ENCODE measurements at regions not wholly inside any gene's neighbourhood (a gene's known extent, or its start where the extent isn't known, plus 50 kb on each side); places are given as distances from the start of the nearest gene placed in this dataset.

- H3K27ac ChIP-seq: no peak overlapping the region
- no peak for DNase-seq (ENCODE audit: low read depth, low spot score)
These were observed 236.3 kb upstream of the MKI67 start for GRCh38 chr10:128362514-128362913.

DNA sequence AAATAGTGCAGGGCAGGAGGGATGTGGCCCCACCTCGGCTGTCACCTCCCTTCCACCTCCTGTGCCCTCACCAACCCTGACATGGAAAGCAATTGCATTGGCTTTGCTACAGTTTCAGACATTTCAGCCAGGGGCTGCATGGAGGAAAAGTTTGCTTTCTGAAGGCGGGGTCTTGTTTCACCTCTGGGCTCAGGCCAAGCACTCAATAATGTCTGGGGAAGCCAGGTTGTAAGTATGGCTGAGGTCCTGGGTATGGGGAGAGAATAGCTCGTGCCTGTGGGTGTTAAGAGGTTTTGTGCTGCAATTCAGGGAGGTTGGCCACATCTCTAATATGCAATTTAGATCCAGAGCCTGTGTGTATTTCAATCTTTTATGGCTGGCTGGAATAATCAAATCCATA is 238.4 kb upstream of the MKI67 start:
- DNase-seq (ENCODE audit: low read depth, low spot score): no peak
- H3K27ac ChIP-seq: no peak overlapping the region

- H3K27ac ChIP-seq: no peak overlapping the region
- DNase-seq (ENCODE audit: low read depth, low spot score): no peak
These were observed 239.0 kb upstream of the MKI67 start for GRCh38 chr10:128365156-128365725.

- no peak overlapping the region for H3K27ac ChIP-seq
- DNase-seq (ENCODE audit: low read depth, low spot score): no peak
These were observed 241.6 kb upstream of the MKI67 start for GRCh38 chr10:128367807-128368206.

- DNase-seq (ENCODE audit: low read depth, low spot score): no peak
- no peak overlapping the region for H3K27ac ChIP-seq
These were observed 243.0 kb upstream of the MKI67 start for GRCh38 chr10:128369101-128369650.

DNA sequence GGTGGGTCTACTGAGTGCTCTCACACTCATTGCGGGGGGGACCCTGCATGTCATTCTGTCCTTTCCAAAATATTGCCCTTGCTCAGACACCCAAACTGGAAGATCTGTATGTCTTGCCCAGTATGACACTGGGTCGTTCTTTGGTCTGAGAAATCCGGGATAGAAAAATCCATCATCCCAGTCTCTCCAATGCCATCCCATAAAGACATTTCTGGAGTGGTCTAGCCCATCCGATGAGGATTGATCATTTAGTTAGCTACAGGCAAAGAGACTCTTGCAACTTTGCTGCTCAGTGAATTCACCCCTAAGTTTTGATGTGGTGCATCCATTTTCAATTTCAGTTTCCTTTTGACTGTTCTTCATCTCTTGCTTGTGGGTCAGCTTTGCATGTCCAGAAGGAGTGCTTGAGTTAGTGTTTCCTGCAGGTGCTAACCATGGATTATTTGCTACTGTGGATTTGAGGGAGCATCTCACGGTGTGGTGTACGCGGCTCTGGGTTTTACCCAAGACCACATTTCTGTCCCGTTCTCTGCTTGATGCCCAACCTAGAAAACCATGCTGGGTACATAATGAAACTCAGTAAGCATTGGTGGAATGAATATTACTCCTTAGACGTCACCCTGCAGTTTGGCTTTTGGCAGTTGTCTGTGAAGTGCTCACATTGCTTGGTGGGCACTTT is 247.0 kb upstream of the MKI67 start:
- no peak for DNase-seq (ENCODE audit: low read depth, low spot score)

DNA sequence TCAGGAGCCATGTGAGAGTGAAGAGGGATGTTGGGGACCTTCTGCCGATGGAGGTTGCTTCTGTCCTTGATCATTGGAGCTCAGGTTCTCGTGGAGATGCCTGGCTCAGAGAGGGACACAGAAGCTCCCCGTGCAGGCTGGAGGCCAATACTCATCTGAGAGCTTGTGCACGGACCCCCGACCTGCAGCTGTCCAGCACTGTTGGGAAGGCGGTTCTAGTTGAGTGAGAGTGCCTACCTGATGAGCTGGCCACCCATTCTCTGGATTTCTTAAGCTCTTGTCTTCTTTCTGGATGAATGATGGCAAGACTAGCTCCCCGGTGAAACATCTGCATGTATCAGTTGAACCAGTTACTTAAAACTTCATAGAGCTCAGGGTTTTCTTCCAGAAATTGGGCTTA is 247.6 kb upstream of the MKI67 start:
- H3K27ac ChIP-seq: no peak overlapping the region
- DNase-seq (ENCODE audit: low read depth, low spot score): no peak

More for the DNA sequence above, 247.0 kb upstream of the MKI67 start:
- no peak overlapping the region for H3K27ac ChIP-seq

- H3K27ac ChIP-seq: no peak overlapping the region
- no peak for DNase-seq (ENCODE audit: low read depth, low spot score)
These were observed 248.9 kb upstream of the MKI67 start for GRCh38 chr10:128375171-128375570.

DNA sequence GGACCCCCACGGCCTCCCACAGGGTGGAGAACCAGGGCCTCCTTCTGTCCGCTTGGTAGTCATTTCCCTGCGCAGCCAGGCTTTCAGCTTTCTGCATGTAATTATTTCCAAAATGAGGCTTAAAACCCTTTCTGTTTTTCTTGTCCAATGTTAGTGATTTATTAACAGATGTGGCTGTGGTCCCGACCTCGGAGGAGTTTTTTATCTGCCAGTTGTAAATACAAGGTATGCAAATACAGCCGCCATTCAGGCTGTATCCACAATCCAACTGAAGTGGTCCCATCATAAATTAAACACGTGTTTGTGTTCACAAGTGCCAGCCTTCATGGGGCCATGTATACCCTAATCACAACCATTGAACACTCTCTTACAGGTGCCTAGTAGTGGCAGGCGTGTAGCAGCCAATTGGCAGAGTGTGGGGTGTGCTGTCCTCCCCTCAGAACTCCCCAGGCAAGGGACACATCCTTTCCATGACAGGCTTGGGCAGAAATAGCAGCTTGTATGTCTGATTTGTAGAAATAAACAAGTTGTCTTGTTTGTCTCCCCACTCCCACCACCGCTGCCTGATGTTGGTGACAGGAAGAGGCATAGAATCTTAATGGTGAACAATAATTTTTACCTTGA is 251.3 kb upstream of the MKI67 start:
- no peak for DNase-seq (ENCODE audit: low read depth, low spot score)
- H3K27ac ChIP-seq: no peak overlapping the region

DNA sequence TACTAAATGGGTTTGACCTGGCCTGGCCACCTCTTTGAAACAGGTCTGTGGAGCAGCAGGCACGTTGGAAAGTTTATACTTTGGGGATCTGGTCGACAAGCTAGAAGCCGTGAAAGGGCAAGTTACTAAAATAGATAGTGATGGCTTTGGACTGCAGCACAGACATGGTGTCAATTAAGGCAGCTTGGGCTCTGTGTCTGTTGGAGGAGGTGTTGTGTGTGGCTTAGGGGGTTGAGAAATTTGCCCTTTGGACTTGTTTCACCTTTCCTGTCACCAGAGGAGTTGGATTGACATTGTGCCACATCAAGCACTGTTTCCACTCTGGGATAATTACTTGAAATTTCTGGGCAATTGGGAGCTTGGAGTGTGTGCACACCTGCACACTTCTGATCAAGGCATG is 251.8 kb upstream of the MKI67 start:
- DNase-seq (ENCODE audit: low read depth, low spot score): no peak
- no peak overlapping the region for H3K27ac ChIP-seq

DNA sequence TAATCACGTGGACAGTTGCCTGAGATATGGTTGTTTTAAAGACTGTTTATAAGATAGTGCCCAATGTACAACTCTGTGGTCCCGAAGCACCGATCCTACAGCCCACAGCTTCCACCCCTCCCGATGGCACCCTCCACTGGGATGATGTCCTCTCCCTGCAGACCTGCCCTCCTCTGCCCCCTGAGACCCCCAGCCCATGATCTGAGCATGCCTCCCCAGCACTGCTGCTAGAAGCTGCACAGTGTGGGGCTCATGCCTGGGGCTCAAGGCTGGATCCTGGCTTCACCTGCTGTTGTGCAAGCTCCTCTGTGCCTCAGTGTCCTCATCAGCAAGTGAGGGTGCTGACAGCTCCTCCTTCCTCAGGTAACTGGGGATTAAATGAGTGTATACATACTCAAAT is 254.7 kb upstream of the MKI67 start:
- H3K27ac ChIP-seq: no peak overlapping the region
- DNase-seq (ENCODE audit: low read depth, low spot score): no peak

GRCh38 chr10:128382225-128382624 is 256.0 kb upstream of the MKI67 start:
- no peak overlapping the region for H3K27ac ChIP-seq
- no peak for DNase-seq (ENCODE audit: low read depth, low spot score)

- no peak for DNase-seq (ENCODE audit: low read depth, low spot score)
- no peak overlapping the region for H3K27ac ChIP-seq
These were observed 258.6 kb upstream of the MKI67 start for GRCh38 chr10:128384831-128385230.

DNA sequence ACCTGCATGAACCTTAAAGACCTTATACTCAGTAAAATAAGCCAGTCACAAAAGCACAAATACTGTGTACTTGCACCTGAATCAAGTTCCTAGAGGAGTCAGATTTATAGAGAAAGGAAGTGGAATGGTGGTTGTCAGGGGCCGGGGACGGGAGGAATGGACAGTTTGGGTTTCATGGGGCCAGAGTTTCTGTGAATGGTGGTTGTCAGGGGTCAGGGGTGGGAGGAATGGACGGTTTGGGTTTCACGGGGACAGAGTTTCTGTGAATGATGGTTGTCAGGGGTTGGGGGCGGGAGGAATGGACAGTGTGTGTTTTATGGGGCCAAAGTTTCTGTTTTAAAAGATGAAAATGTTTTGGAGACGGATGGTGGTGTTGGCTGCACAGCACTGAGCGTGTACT is 260.0 kb upstream of the MKI67 start:
- H3K27ac ChIP-seq: no peak overlapping the region
- DNase-seq (ENCODE audit: low read depth, low spot score): no peak

DNA sequence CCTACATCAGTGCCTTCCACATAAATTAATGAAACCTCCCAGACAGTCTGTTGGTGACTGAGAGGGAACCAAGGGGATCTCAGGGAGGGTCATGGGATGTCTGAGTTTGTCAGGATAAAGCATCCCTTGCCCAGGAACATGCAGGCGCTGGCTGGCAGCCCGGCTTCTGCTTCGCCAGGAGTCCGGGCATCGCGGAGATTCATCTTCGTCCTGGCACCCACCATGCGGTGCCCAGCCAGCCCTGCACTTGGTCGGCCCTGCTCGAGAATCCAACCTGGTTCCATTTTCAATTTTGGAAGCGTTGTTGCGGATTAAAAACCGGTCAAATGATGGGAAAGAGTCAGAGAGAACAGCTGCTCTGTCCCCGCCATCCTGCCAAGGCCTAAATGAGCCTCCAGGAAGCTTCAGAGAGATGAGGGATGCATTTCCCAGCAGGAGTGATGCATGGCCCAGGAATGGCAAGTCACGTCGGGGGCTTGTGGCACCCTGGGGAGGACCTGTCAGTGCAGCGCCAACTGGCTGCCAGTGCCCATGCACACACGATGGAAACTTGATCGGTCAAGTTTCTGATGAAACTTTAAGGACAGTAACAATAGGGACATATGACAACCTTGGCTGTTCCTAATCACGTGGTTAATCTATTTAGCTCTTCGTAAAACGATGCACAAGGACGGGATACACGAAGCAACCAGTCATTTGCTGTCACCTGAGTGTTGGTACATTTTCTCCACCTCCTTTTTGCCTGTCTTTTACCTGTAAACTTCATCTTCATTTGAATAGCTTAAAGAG is 260.8 kb upstream of the MKI67 start:
- no peak overlapping the region for H3K27ac ChIP-seq
- no peak for DNase-seq (ENCODE audit: low read depth, low spot score)

GRCh38 chr10:128390596-128390995 is 264.4 kb upstream of the MKI67 start:
- DNase-seq (ENCODE audit: low read depth, low spot score): no peak
- H3K27ac ChIP-seq: no peak overlapping the region

DNA sequence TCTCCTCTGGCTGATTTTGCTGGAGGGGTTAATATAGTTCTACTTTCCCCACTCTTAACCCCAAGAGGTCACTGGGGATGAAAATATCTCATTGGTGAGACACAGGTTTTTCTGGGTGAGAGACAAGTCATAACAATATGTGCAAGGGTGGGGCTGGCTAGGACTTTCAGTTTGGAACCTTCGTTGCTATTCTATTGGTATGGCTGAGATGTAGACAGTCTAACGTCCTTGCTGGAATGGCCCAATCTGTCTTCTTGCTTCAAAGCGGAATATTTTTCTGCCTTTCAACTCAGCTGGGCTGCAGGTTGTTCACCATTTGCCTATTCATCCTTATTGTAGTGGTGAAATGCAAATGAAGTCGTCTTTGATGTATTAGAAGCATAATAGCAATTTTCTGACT is 267.3 kb upstream of the MKI67 start:
- DNase-seq (ENCODE audit: low read depth, low spot score): no peak

GRCh38 chr10:128398118-128398517 is 271.9 kb upstream of the MKI67 start:
- no peak for DNase-seq (ENCODE audit: low read depth, low spot score)
- H3K27ac ChIP-seq: no peak overlapping the region

More for the DNA sequence above, 267.3 kb upstream of the MKI67 start:
- H3K27ac ChIP-seq: no peak overlapping the region

GRCh38 chr10:128398999-128399398 is 272.8 kb upstream of the MKI67 start:
- no peak for DNase-seq (ENCODE audit: low read depth, low spot score)
- no peak overlapping the region for H3K27ac ChIP-seq

DNA sequence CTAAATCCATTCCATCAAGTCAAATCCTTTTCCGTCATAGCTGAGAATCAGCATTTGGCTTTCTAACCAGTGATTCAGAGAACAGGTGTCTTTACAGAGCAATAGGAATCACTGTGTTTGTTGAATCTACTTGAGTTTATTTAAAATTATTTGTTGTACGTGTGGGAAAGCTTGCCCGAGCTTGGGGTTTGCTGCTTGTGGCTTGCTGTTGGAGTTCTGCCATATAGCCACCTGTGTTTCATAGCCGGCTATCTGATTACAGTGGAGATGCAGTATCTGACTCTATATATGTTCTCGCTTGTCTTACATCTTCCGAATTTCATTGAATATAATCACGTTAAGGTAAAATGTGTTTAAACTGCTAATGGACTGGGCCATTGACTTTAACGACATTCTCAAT is 274.3 kb upstream of the MKI67 start:
- no peak for DNase-seq (ENCODE audit: low read depth, low spot score)
- H3K27ac ChIP-seq: no peak overlapping the region

- no peak overlapping the region for H3K27ac ChIP-seq
- DNase-seq (ENCODE audit: low read depth, low spot score): no peak
These were observed 279.2 kb upstream of the MKI67 start for GRCh38 chr10:128405450-128405849.
